ENCODE measurements at regions not wholly inside any gene's neighbourhood (a gene's known extent, or its start where the extent isn't known, plus 50 kb on each side); places are given as distances from the start of the nearest gene placed in this dataset.

- no peak for TF ChIP-seq CTCF (conservative IDR thresholded peaks at IDR 0.05)
- TF ChIP-seq ZFX (IDR thresholded peaks at IDR 0.05), result no peak
Observed at GRCh38 chr3:46130631-46131310, 77.3 kb downstream of the CCR1 start.
